NCI-H526 treated with DMSO at 0.1 percent for 48 hours (cell line): ENCODE measurements at regions not wholly inside any gene's neighbourhood (a gene's known extent, or its start where the extent isn't known, plus 50 kb on each side); places are given as distances from the start of the nearest gene placed in this dataset.

Source experiments
- DNase-seq: peaks from one replicate; lab custom pipeline; 2025; lab: John Stamatoyannopoulos, UW

- no peak for DNase-seq
These were observed 117.3 kb downstream of the RPL22L1 start for GRCh38 chr3:170752571-170753155.

DNA sequence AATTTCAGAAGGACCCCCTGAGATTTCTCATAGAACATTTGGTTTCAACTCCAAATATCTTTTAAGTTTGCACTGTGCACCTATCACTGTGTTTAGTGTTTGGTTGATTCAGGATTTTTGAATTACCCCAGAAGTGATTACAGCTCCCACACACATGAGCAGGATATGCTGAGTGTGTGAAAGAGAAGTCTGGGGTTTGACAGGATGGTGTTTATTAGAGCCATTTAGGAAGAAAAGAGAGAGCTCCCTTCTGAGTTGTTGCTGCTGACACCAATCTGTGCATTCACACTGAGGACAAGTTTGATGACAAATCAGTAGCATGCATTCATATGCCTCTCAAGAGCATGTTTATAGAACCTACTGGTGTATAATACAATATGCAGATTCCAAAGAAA lies 118.1 kb downstream of the RPL22L1 start:
- DNase-seq = no peak

DNA sequence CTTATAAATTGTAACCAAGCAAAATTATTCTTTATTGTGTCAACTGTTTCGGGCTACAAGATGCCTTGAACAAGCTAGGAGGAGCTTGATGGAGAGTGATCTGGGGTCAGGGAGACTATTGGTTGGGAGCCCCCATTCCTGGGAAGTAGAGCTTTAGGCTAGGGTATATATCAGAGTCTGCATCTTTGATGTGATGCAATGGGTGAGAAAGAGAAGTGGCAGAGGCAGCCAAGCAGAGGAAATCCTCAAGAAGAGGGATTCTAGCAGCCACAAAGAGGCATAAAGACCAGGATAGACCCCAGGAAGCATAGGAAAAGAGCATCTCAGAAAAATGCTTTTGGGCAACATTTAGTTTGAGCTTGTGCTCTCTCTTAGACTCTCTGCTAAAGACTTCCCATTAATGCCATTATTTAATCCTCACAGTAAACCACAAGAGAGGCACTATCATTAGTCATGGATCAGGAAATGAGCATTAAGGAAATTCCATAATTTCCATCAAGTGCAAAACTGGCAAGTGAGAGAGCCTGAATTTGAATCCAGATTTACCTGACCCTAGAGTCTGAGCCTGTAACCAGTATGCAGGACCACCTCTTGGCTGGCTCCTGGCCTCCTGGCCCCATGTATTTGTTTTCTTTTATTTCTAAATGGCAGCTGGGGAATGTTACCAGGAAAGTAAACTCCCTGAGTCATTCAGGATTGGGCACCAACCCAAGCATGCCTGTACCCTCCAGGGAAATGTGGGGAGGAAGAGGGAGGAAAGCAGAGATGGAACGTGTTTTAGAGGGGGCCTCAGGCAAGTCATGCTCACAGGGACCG lies 118.7 kb downstream of the RPL22L1 start:
- no peak for DNase-seq

DNA sequence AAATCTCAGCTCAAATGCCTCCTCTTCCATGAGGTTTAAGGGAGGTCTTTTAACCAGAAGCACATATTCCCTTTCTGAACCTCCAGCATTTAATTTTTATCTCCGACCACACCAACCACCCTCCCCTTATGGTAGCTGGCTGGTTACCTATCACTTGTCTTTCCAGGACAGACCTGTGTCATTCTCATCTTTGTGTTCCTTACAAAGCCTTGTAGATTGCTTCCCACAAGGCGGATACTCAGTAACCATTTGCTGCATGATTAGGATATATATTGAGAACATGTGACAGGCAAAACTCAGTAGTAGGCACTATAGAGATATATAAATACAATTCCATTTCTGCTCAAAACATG lies 119.5 kb downstream of the RPL22L1 start:
- DNase-seq = no peak

DNA sequence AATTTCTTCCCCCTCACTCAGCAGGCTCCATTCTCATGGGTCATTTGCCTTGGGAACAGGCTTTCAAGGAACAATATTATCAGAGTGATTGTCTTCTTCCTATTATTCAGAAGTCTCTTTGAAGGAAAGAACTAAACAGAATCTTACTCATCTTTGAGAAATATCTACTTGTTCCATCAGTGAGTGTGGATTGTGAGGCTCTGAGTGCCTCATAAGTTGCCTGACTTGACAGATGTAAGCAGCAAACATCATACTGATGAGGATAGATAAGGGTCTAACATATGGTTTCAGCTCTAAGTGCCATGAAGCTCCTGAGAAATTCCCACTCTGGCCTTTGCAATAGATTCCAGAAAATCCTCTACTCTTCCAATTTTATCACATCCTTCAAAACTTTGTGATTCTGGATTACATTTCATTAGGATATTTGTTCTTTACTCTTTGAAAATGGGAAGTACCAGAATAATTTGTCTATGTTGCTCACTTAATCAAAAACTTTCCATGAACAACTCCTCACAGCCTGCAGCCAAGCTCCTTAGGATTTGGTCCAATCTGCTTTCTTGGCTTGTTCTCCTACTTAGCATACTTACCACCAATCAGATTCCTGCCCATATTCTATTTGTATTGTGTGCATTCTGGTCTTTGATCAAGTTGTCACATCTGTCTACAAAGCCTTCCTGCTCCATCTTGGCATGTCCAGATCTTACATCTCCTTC lies 120.1 kb downstream of the RPL22L1 start:
- DNase-seq = no peak

- DNase-seq = no peak
These were observed 120.8 kb downstream of the RPL22L1 start for GRCh38 chr3:170749185-170749584.

GRCh38 chr3:170746175-170746942 lies 123.6 kb downstream of the RPL22L1 start:
- DNase-seq = no peak

DNA sequence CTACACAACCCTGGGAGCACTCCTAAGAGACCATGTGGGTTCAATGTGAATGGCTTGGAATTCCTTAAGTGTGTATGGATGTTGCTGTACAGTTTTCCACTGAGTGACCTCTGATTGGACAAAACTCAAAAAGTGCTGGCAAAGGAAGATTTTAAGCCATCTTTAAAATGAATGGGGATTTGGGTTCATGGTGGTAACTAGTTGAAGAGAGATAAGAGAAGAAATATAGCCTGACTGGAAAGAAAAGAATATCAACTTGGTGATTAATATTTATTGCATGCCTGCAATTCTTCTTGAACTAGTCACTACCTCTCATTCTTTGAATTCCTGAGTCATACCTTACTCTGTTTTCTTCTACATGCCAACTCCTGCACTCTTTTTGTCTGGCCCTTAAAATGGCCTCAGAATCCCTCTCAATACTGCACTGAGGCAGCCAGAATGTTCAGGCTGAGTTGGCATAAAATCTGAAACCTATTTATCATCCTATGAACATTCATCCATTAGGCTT lies 124.7 kb downstream of the RPL22L1 start:
- no peak for DNase-seq

DNA sequence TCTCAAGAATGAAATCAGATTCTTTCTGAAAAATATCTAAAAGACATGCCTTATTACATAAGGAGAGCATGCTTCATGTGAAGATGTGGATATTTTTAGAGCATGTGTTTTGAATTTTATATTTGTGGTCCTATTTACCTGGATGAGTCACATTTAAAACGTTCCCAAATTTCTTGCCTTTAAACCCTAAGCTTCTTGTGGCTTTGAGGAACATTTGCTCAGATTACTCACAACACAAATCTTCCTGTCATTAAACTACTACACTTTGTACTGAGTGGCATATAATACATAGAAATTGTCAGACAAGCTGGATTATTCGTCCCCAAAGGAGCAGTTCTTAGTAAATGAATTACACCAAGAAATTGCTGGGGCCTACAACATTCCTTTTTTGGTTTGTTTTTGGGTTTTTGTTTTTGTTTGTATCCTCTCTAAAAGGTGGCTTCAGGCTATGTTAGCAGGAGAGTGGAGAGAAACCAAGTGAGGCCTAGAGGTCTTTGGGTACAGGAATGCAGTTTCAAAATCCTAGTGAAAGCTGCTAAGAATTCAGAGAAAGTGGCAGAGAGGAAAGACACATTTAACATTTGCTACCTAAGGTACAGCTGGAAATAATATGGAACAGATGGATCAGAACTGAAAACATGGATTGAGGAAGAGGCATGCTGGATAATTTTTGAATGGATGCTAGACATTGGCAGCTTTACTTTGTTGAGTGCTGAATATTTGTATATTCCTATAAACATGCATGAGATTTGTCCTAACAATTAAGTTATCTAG lies 128.1 kb downstream of the RPL22L1 start:
- DNase-seq = no peak

DNA sequence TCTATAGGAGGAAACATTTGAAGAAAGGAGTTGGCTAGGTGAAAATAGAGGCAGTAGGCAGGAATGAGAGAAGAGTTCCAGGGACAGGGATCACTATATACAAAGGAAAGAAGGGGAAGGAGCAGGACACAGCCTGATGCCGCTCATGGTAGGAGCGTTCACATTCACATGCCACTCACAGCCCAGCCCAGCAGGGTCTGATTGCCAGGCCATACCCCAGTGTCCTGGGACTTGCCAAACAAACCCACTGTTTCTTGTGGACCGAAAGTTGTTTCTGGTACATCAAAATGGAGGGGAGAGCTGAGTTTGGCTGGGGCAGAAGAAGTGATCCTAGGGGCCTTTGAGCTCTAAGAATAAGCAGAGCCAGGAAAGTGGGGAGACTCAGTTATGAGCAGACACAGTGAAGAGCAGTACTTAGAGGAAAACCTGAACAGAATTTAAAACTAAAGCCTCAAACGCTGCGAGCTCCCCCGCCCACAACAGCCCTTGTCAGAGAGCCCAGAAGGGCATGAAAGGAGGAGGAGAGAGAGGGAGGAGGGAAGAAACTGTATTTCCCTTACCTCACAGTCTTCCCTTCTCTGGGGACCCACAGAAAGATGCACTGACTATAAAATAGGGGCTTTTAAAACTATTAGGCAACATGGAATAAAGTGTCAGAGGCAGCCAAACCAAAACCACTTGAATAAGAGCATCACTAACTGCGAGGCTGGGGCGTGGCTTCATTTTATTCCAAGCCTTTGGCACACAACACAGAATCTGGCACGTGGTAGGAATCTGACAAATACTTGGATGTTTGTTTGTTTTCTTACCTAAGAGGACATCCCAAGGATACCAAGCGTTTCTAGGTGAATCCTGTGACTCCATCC lies 129.0 kb downstream of the RPL22L1 start:
- DNase-seq = no peak

GRCh38 chr3:170740285-170740684 lies 129.7 kb downstream of the RPL22L1 start:
- DNase-seq = no peak

GRCh38 chr3:170739410-170739809 lies 130.6 kb downstream of the RPL22L1 start:
- no peak for DNase-seq

DNA sequence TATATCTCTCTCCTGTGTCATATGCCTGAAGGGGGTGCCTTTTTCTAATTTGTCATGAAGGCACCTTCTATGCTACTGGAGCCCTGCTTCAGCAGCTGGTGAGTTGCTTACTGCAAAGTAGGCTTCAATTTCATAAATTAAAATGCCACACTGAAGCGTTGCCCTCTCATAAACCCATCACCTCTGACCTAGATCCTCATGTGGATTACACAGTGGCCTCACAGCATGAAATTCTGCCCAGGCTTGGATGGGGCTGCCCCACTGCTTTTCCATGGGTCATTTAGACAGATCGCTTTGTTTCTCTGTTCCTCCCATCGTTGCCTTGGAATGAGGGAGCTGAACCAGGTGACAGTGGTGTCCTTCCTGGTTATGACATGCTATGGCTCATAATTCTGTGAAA lies 131.2 kb downstream of the RPL22L1 start:
- DNase-seq = no peak

DNA sequence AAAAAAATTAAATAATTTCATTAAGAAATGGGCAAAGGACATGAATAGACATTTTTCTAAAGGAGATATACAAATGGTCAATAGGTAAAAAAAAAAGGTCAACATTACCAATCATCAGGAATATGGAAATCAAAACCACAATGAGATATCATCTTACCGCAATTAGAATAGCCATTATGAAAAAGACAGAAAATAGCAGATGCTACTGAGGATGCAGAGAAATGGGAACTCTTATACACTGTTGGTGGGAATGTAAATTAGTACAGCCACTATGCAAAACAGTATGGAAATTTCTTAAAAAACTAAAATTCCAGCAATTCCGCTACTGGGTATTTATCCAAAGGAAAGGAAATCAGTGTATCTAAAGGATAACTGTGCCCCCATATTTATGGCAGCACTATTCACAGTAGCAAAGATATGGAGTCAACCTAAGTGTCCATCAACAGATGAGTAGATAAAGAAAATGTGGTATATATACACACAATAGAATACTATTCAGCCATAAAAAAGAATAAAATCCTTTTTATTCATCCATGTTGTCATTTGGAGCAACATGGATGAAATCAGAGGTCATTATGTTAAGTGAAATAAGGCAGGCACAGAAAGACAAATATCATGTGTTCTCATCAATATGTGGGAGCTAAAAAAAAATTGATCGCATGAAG lies 132.4 kb downstream of the RPL22L1 start:
- DNase-seq = peak; percentile 91

- DNase-seq = no peak
These were observed 134.2 kb downstream of the RPL22L1 start for GRCh38 chr3:170735821-170736220.

DNA sequence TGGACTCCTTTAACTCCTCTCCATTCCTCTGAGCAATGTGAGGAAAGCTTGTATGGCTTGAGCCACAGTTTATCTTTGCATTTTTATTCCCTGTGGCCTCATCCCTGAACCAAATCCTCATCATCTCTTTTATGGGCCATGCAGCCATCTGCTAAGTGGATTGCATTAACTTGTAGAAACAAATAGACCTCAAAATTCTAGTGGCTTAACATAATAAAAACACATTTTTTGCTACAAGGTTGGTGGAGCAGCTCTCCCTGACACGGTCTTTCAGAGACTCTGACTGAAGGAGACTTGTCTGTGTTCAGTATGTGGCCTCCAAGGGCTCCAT lies 135.3 kb downstream of the RPL22L1 start:
- DNase-seq = no peak

DNA sequence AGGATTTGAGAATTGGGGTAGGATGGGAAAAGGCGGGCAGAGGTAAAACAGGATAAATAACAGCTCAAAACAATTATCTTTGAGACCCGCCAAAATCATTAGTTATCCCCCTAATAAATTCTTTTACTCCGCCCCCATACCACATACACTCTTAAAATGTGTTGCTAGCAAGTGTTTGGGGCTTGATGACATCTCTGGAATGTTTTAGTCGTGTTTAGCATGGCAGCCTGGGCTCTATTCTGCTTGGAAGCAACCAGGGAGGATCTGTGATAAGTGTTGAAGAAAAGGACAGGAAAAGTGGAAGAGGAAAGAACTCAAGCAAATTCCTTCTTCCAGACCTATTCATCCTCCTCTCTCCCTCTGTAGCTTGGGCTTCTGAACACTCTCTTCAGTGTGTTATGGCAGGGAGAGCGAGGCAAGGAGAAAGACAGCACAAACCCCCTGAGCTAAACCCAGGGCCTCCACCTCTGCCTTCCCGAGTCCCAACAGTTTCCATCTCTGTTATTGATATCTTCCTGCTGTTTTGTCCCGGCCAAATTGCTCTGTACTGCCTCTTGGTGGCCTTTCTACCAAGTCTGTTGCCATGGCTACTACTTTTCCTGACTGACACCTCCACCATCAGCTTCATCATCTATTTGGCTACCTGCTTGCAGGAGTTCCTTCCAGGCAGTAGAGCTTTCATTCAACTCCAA lies 135.8 kb downstream of the RPL22L1 start:
- no peak for DNase-seq

DNA sequence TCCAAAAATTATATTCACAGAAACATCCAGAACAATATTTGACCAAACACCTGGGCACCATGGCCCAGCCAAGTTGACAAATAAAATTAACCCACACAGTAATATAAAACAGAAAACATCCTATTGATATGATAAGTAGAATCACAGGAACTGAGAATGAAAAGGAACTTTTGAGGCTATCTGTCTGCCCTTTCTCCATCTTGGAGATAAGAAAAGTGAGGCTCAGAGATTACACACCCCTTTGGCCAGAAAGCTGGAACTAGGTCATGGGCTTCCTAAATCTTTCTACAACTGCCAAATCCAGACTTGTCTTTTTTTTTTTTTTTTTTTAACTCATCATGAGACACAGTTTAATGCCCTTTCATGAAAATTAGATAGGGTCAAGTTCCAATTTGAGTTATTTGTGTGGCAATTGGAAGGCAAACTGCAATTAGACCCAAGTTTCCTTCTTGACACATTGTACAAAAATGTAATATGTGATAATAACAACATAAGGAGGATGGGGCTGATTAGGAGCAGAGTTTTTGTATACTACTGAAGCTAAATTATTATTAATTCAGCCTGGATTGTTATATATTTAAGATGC lies 137.2 kb downstream of the RPL22L1 start:
- no peak for DNase-seq

DNA sequence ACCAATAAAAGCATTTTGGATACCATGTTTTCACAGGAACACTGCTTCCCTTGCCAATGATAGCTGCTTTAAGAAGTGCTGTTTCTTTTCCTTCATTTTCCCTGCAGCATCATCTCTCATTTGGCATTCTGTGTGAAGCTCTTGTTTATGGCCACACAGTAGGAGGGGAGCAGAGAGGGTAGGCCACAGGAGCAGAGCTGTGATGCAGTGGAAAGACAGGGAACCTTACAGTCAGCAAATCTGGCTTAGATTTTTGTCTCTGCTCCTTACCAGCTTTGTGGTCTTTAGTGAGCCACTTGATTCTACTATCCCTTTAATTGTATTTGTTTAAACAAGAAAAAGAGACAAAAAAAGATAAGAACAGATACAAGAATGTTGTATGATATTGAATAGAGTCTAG lies 138.7 kb downstream of the RPL22L1 start:
- no peak for DNase-seq
